Testis (tissue), 2 donors: ENCODE measurements at regions not wholly inside any gene's neighbourhood (a gene's known extent, or its start where the extent isn't known, plus 50 kb on each side); places are given as distances from the start of the nearest gene placed in this dataset.

Experiments
- DNase-seq: peaks from one replicate; pipeline ENCODE4 v3.0.0-alpha.2; 2019
- H3K27ac ChIP-seq, 2 donors: fragments of 200-600 bp; sonication (generic); one replicate each; pipeline ENCODE4 v1.5.1; 2019
- H3K27me3 ChIP-seq: fragments of 200-600 bp; sonication (generic); one replicate; pipeline ENCODE4 v1.5.1; 2019
- H3K36me3 ChIP-seq: fragments of 200-600 bp; sonication (generic); one replicate; pipeline ENCODE4 v1.5.1; 2017; ENCODE audit warnings: low read depth; ENCODE audit errors: missing control alignments
- H3K4me1 ChIP-seq: fragments of 200-600 bp; sonication (generic); one replicate; pipeline ENCODE4 v1.5.1; 2019
- H3K4me3 ChIP-seq, 2 donors: fragments of 200-600 bp; sonication (generic); one replicate each; pipeline ENCODE4 v1.5.1; 2017 to 2019
- H3K9me3 ChIP-seq: fragments of 200-600 bp; sonication (generic); one replicate; pipeline ENCODE4 v1.5.1; 2017
- CTCF ChIP-seq, 3 experiments: fragments of 450-650 bp in 2 of 3; fragments of 200-600 bp in 1 of 3; sonication (generic) in 1 of 3; IDR thresholded peaks; one replicate each; pipeline ENCODE4 v1.5.1; 2016 to 2019; ENCODE audit warnings: antibody characterized with exemption in 3 of 3, mild to moderate bottlenecking in 2 of 3, moderate library complexity in 1 of 3
- POLR2A ChIP-seq: fragments of 450-650 bp; IDR thresholded peaks from one replicate; pipeline ENCODE4 v1.6.1; 2017; ENCODE audit warnings: antibody characterized with exemption, mild to moderate bottlenecking, moderate library complexity
- WGBS, 2 donors: methylation state at CpG; one replicate each; pipeline ENCODE4 v1.1.5; 2018; 5-methylcytosine and 5-hydroxymethylcytosine counted together
- intact Hi-C: fragments of 100-400 bp; cut with DNase I; formaldehyde crosslinking; loops from one replicate; pipeline ENCODE4 v1.15.1; 2023; ENCODE audit warnings: low total_unique reads

GRCh38 chr11:119941636-119942411, 196.1 kb downstream of the TRIM29 start:
- DNase-seq, result no peak
- Histone ChIP-seq H3K9me3 (no peaks in the 10 kb centered on the region), H3K36me3 (no peaks in the 10 kb centered on the region), H3K4me1 (no peaks in the 10 kb centered on the region), H3K4me3 (no peak overlapping the region), H3K27ac (no peak overlapping the region), H3K27me3 (no peaks in the 10 kb centered on the region)
- intact Hi-C loops, result no loop called here
- 64 to 81% methylated on average over 16 of the region's 16 CpGs for WGBS, 2 donors
- no peak for TF ChIP-seq CTCF (IDR thresholded peaks at IDR 0.05)
- no peak for TF ChIP-seq POLR2A

GRCh38 chr11:119941171-119941570, 196.7 kb downstream of the TRIM29 start:
- Histone ChIP-seq H3K27me3 (no peaks in the 10 kb centered on the region), H3K9me3 (no peaks in the 10 kb centered on the region), H3K27ac (no peak overlapping the region), H3K4me3 (no peak overlapping the region), H3K4me1 (no peaks in the 10 kb centered on the region), H3K36me3 (no peaks in the 10 kb centered on the region)
- intact Hi-C loops, result no loop called here
- 76 to 77% methylated on average over 5 to 6 of the region's 6 CpGs for WGBS, 2 donors
- DNase-seq, result no peak
- no peak for TF ChIP-seq POLR2A
- TF ChIP-seq CTCF (IDR thresholded peaks at IDR 0.05), result no peak

GRCh38 chr11:119940401-119940976, 197.4 kb downstream of the TRIM29 start:
- H3K36me3 ChIP-seq, result no peaks in the 10 kb centered on the region
- intact Hi-C loops, result no loop called here
- whole genome bisulfite sequencing, 2 donors, result 90% methylated on average over 7 of the region's 7 CpGs
- H3K4me1 ChIP-seq, result no peaks in the 10 kb centered on the region
- no peak for DNase-seq
- no peaks in the 10 kb centered on the region for H3K9me3 ChIP-seq
- H3K4me3 ChIP-seq, result no peak overlapping the region
- no peaks in the 10 kb centered on the region for H3K27me3 ChIP-seq
- H3K27ac ChIP-seq, result no peak overlapping the region
- TF ChIP-seq CTCF (IDR thresholded peaks at IDR 0.05) (no peak), POLR2A (no peak)

GRCh38 chr11:119937412-119937811, 200.5 kb downstream of the TRIM29 start:
- no peak for DNase-seq
- Histone ChIP-seq H3K9me3 (no peaks in the 10 kb centered on the region), H3K4me3 (no peak overlapping the region), H3K4me1 (no peaks in the 10 kb centered on the region), H3K27ac (no peak overlapping the region), H3K36me3 (no peaks in the 10 kb centered on the region), H3K27me3 (no peaks in the 10 kb centered on the region)
- WGBS, 2 donors, result 82 to 89% methylated on average over 4 of the region's 4 CpGs
- intact Hi-C loops, result no loop called here
- no peak for TF ChIP-seq POLR2A
- TF ChIP-seq CTCF (IDR thresholded peaks at IDR 0.05), result no peak

GRCh38 chr11:119936426-119936825, 201.5 kb downstream of the TRIM29 start:
- H3K4me1 ChIP-seq, result no peaks in the 10 kb centered on the region
- H3K36me3 ChIP-seq, result no peaks in the 10 kb centered on the region
- no peaks in the 10 kb centered on the region for H3K9me3 ChIP-seq
- 84% methylated on average over 5 of the region's 5 CpGs for WGBS, 2 donors
- intact Hi-C loops, result no loop called here
- no peak overlapping the region for H3K4me3 ChIP-seq
- DNase-seq, result no peak
- H3K27ac ChIP-seq, result no peak overlapping the region
- TF ChIP-seq POLR2A (no peak), CTCF (IDR thresholded peaks at IDR 0.05) (no peak)
- no peaks in the 10 kb centered on the region for H3K27me3 ChIP-seq
